Immature natural killer cell (primary cell): ENCODE measurements at regions not wholly inside any gene's neighbourhood (a gene's known extent, or its start where the extent isn't known, plus 50 kb on each side); places are given as distances from the start of the nearest gene placed in this dataset.
"Not testable (repeated sequence)": the region's sequence is repeated elsewhere in the genome, so short reads cannot be mapped to it uniquely, and the experiment has no call there.

ENCODE experiments used
- DNase-seq, 3 donors: peaks; one replicate each; pipeline ENCODE4 v3.0.0; 2022; ENCODE audit warnings: mixed read lengths in 1 of 3
- H3K27ac Mint-ChIP-seq, 6 donors: one replicate each; pipeline ENCODE4 v1.8.0; 2020; ENCODE audit warnings: mixed read lengths in 6 of 6, mild to moderate bottlenecking in 5 of 6, inconsistent platforms in 4 of 6, moderate library complexity in 3 of 6
- H3K27me3 Mint-ChIP-seq, 3 donors: one replicate each; pipeline ENCODE4 v1.8.0; 2020 to 2021; ENCODE audit warnings: low read depth in 3 of 3, mild to moderate bottlenecking in 3 of 3, mixed read lengths in 3 of 3, moderate library complexity in 3 of 3, inconsistent platforms in 1 of 3
- H3K36me3 Mint-ChIP-seq, 3 donors: one replicate each; pipeline ENCODE4 v1.8.0; 2020; ENCODE audit warnings: mixed read lengths in 3 of 3, inconsistent platforms in 2 of 3, mild to moderate bottlenecking in 2 of 3
- H3K4me1 Mint-ChIP-seq, 2 donors: one replicate each; pipeline ENCODE4 v1.8.0; 2020; ENCODE audit warnings: inconsistent platforms in 2 of 2, mild to moderate bottlenecking in 2 of 2, mixed read lengths in 2 of 2, moderate library complexity in 1 of 2
- H3K4me3 Mint-ChIP-seq, 5 donors: one replicate each; pipeline ENCODE4 v1.8.0; 2020; ENCODE audit warnings: mild to moderate bottlenecking in 5 of 5, mixed read lengths in 5 of 5, inconsistent platforms in 3 of 5, moderate library complexity in 3 of 5
- H3K9me3 Mint-ChIP-seq, 6 donors: one replicate each; pipeline ENCODE4 v1.8.0; 2020; ENCODE audit warnings: mild to moderate bottlenecking in 6 of 6, mixed read lengths in 6 of 6, inconsistent platforms in 4 of 6, moderate library complexity in 3 of 6

DNA sequence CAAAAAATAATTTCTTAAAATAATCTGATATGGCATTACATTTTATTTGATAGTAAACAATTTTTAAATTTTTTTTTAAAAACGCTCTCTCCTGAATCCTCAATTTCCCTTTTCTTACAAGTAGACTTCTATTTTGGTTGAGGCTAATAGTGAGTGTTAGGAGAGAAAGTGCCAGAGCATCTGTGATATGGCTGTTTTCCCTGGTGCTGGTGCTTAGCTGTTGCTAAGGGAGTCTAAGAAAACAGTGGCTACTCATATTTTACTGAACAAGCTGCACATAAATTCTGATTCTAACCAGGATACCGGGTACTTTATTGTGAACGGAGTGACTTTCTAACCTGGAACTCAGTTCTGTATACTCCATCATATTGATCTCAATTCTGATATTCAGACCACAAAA is 311.1 kb upstream of the KIAA1217 start:
- peaks cover 0 to 15% (median 6%) of the 10 kb centered on the region in 6 donors for H3K9me3 Mint-ChIP-seq
- no peak for DNase-seq
- H3K4me1 Mint-ChIP-seq = no peaks in the 10 kb centered on the region
- H3K27me3 Mint-ChIP-seq = peaks cover 0 to 1% (median 0%) of the 10 kb centered on the region in 3 donors
- no peak overlapping the region for H3K27ac Mint-ChIP-seq
- H3K36me3 Mint-ChIP-seq = no peaks in the 10 kb centered on the region
- H3K4me3 Mint-ChIP-seq = no peak overlapping the region

DNA sequence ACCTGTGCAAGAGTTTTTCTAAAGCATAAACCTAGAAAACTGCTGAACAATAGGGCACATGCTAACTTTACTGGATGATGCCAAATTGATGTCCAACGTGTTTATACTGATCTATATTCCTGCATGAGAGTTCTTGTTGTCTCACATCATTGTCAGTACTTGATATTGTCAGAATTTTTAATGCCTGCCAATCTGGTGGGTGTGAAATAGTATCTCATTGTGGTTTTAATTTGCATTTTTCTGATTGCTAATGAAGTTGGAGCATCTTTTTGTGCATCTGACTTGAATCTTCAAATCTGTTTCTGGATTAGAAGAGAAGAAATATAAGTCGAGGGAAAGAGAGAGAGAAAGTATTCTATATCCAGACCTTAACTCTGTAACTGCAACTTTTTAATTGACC is 309.8 kb upstream of the KIAA1217 start:
- Mint-ChIP-seq H3K27me3 (peaks cover 0 to 1% (median 0%) of the 10 kb centered on the region in 3 donors), H3K9me3 (peaks cover 1 to 18% (median 6%) of the 10 kb centered on the region in 6 donors), H3K36me3 (no peaks in the 10 kb centered on the region), H3K27ac (no peak overlapping the region), H3K4me3 (no peak overlapping the region), H3K4me1 (no peaks in the 10 kb centered on the region)
- DNase-seq = no peak

DNA sequence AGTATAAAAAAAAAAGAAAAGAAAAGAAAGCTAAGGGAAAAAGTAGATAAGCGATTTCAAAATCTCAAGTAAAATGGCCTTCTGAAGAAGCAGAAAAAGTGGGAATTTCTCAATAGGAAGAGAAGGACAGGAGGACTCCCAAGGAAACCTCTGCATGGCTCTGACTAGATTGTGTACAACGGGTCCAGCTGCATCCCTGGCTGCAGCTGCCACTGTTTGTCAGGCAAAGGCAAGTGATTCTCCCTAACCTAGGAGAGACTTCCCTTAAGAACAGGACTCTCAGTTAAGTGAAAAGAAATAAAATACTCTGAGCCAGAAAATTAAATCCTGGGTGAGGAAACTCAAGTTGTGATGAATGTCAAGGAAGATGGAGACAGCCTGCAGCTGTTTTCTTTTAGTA is 298.6 kb upstream of the KIAA1217 start:
- no peaks in the 10 kb centered on the region for H3K36me3 Mint-ChIP-seq
- no peak overlapping the region for H3K4me3 Mint-ChIP-seq

DNA sequence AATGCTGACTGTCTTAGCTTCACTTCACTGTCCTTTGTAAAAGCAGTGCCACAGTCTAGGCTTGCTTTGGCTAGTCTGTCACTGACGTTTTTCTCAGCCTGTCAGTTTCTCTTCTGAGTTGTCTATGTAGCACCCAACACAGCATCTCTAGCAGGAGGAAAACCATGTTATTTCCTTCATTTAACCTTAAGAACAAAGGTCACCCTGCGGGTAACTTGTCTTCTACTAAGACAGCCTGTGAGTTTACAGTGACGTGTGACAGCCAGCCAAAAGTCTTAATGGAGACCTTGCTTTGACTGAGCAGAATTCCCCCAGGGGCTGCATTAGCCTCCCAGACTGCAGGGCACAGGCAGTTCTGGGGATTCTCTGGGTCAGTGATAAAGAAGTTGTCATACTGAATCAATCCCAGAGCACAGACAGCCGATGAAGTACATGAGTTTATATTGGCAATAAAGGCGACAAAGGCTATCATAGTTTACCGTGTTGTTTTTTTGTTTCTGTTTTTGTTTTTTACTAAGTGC is 296.0 kb upstream of the KIAA1217 start:
- no peaks in the 10 kb centered on the region for H3K36me3 Mint-ChIP-seq
- H3K4me3 Mint-ChIP-seq = no peak overlapping the region
- H3K27ac Mint-ChIP-seq = no peak overlapping the region
- no peaks in the 10 kb centered on the region for H3K4me1 Mint-ChIP-seq
- peaks cover 0 to 8% (median 3%) of the 10 kb centered on the region in 6 donors for H3K9me3 Mint-ChIP-seq
- DNase-seq = no peak
- peaks cover 0 to 4% (median 0%) of the 10 kb centered on the region in 3 donors for H3K27me3 Mint-ChIP-seq

More for the DNA sequence above, 298.6 kb upstream of the KIAA1217 start:
- H3K4me1 Mint-ChIP-seq = no peaks in the 10 kb centered on the region
- H3K27ac Mint-ChIP-seq = no peak overlapping the region
- H3K27me3 Mint-ChIP-seq = peaks cover 0 to 4% (median 0%) of the 10 kb centered on the region in 3 donors
- peaks cover 0 to 11% (median 4%) of the 10 kb centered on the region in 6 donors for H3K9me3 Mint-ChIP-seq
- DNase-seq = no peak

DNA sequence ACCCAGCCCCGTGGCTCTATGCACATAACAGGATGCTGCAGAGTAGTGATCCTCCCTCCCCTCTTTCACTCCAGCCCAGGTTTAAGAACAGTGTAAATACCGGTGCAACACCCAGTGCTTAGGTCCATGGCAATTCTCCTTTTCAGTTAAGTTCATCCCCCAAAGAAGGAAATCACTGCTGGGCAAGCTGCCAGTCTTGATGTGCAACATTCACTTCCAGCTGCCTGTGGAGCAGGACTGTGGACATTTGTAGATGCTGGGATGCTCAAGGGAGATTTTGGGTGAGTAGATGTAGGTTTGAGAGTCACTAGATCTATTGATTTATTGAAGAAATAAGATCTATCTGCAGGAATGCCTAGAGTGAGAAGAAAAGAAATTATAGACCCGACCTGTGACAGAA is 294.3 kb upstream of the KIAA1217 start:
- no peak overlapping the region for H3K4me3 Mint-ChIP-seq

DNA sequence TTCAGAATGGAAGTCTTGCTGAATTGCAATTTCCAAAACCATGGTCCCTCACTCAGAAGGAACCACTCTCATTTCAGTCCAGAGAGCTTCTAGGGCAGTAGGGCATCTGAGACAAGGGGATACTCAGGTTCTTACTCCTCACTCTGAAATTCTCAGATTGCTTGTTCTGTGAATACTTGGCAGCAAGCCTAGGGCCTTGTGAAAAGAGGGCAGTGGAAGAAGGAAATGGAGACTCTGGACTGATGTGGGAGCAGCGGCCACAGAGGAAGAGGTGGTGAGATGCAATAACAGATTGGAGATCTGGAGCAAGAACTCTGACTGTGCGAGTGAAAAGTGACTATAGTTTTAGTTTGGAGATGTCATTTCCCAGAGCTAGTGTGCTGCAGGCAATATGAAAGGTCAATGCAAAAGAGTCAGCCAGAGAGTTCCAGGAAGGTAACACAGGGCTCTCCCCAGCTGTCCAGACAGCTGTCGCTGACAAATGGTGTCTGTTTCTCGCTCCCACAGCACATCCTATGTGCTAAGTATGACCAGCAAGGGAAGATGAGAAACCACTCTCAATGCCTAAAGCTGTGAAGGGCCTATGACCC is 291.6 kb upstream of the KIAA1217 start:
- Mint-ChIP-seq H3K36me3 (no peaks in the 10 kb centered on the region), H3K27me3 (no peaks in the 10 kb centered on the region), H3K9me3 (peaks cover 0 to 12% (median 0%) of the 10 kb centered on the region in 6 donors), H3K4me3 (no peak overlapping the region), H3K4me1 (no peaks in the 10 kb centered on the region), H3K27ac (no peak overlapping the region)
- no peak for DNase-seq

More for the DNA sequence above, 294.3 kb upstream of the KIAA1217 start:
- Mint-ChIP-seq H3K9me3 (peaks cover 0 to 5% (median 0%) of the 10 kb centered on the region in 6 donors), H3K27ac (no peak overlapping the region), H3K27me3 (no peaks in the 10 kb centered on the region), H3K4me1 (no peaks in the 10 kb centered on the region), H3K36me3 (no peaks in the 10 kb centered on the region)
- DNase-seq = no peak

DNA sequence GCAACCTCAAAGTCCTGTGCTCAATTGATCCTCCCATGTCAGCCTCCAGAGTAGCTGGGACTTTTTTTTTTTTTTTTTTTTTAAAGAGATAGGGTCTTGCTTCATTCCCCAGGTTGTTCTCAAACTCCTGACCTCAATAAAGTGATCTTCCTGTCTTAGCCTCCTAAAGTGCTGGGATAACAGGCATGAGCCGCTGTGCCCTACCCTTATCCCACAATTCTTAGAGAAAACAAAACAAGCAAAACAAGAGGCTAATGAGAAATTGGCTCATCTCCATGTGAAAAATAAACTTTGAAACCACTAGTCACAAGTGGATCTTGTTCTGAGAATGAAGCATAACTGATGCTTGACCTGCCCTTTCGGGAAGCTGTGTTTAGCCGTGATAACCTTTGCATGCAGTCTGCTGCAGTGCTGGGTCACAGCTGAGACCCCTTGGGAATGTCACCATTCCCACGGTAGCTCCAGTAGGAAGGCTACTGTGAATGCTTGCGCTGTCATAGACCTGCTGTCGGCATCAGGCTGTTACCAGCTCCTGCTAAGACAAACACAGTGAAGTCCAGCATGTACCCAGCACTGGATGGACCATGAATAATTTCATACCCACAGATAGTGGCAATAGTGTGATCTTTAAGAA is 290.7 kb upstream of the KIAA1217 start:
- Mint-ChIP-seq H3K27me3 (no peaks in the 10 kb centered on the region), H3K36me3 (no peaks in the 10 kb centered on the region), H3K27ac (no peak overlapping the region), H3K4me1 (no peaks in the 10 kb centered on the region), H3K4me3 (no peak overlapping the region), H3K9me3 (peaks cover 0 to 9% (median 0%) of the 10 kb centered on the region in 6 donors)
- DNase-seq = no peak

DNA sequence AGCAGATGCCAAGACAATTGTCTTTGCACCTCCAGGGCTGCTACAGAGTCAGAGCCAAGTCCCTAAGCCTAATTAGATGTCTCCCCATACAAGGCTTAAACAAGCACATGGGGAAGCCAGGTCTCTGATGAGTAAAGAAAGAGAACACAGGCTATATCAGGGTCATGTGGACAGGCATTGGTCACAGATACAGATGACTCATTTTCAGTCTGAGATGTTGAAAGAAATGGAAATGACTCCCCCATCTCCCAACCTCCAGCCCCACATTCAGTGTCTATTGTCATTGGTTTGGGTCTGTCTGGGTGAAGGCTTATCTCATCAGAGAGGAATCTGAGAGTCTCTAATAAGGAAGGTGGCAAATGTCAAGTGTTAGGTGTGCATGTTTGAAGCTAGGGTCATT is 290.1 kb upstream of the KIAA1217 start:
- H3K36me3 Mint-ChIP-seq = no peaks in the 10 kb centered on the region
- no peak for DNase-seq
- no peaks in the 10 kb centered on the region for H3K27me3 Mint-ChIP-seq
- H3K4me3 Mint-ChIP-seq = no peak overlapping the region
- H3K4me1 Mint-ChIP-seq = no peaks in the 10 kb centered on the region
- no peak overlapping the region for H3K27ac Mint-ChIP-seq
- peaks cover 0 to 9% (median 0%) of the 10 kb centered on the region in 6 donors for H3K9me3 Mint-ChIP-seq

DNA sequence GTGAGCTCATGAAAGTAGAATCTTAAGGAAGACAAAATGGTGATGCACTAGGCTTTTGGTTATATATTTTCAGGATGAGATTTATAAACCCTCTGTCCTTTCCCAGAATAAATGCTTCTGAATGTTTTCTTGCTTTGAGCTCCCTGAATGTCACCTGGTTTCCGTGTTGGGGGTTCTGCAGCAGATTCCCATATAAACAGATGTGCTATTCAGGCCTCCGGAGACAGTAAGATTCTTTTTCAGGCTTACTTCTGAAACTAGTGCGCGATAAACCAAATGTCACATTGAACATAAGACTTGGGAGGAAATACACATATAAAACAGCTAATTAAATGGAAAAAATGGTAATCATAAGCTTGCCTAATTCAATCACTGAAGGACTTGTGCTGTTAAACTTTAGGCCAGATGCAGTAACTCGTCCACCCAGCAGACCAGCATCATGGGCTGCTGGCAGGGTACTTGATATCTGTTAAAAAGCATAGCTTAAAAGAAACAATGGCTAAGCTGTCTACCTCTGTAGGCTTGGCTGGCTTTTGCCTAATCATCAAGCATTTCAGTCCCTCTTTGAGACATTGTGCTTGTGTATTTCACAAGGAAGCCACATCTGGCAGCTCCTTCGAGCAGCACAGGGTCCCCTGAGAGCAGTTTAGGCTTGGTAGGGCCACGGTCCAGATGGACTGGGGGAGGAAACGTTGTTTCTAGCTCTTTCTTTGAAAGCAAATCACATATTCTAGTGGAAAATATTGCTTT is 281.2 kb upstream of the KIAA1217 start:
- Mint-ChIP-seq H3K4me3 (no peak overlapping the region), H3K36me3 (no peaks in the 10 kb centered on the region), H3K4me1 (no peaks in the 10 kb centered on the region), H3K27ac (no peak overlapping the region), H3K9me3 (peaks cover 0 to 2% (median 0%) of the 10 kb centered on the region in 6 donors), H3K27me3 (peaks cover 0 to 7% (median 0%) of the 10 kb centered on the region in 3 donors)
- DNase-seq = no peak

DNA sequence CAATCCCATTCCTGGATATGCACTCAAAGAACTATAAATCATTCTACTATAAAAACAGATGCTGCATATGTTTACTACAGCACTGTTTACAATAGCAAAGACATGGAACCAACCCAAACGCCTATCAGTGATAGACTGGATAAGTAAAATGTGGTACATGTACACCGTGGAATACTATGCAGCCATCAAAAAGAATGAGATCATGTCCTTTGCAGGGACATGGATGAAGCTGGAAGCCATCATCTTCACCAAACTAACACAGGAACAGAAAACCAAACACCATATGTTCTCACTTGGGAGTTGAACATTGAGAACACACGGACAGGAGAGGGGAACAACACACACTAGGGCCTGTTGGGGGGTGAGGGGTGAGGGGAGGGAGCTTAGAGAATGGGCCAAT is 274.9 kb upstream of the KIAA1217 start:
- not testable (repeated sequence) for H3K4me3 Mint-ChIP-seq

DNA sequence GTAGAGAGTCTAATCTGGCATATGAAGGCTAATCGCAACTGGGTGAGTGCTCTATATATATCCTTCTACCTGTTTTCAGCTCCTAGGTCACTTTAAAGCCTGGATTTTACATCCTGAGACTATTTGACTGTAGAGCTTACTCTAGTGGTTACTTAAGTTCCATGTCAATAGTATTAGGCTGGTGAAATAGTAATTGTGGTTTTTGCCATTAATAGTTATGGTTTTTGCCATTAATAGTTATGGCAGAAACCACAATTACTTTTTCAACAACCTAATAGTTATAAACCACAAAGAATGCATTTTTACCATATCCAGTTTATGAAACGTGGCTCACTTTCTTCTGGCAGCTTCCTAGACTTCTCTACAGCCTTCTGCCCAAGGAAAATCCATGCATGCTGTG is 263.1 kb upstream of the KIAA1217 start:
- H3K36me3 Mint-ChIP-seq = no peaks in the 10 kb centered on the region
- no peak overlapping the region for H3K4me3 Mint-ChIP-seq
- H3K27ac Mint-ChIP-seq = no peak overlapping the region
- H3K27me3 Mint-ChIP-seq = peaks cover 0 to 2% (median 1%) of the 10 kb centered on the region in 3 donors
- no peak for DNase-seq
- peaks cover 0 to 9% (median under 1%) of the 10 kb centered on the region in 6 donors for H3K9me3 Mint-ChIP-seq
- H3K4me1 Mint-ChIP-seq = no peaks in the 10 kb centered on the region

More for the DNA sequence above, 274.9 kb upstream of the KIAA1217 start:
- H3K4me1 Mint-ChIP-seq, DNase-seq, H3K36me3 Mint-ChIP-seq, H3K9me3 Mint-ChIP-seq, H3K27ac Mint-ChIP-seq, H3K27me3 Mint-ChIP-seq: not testable (repeated sequence)

DNA sequence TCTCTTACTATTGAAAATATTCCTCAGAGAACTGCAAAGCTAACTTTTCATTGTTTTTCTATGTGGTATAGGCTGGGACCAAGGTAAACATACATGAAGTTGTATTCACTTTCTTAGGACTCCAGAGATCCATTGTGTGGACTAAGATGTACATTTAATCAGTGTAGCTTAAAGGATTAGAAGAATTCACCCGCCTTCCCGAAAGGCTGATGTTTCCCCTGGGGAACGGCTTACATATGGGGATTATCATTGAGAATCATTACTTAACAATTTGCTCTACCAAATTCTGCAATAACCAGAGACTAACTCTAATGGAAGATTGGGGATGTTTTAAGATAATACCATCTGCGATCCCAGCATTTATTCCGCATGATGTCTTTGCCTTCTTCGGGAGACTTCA is 257.1 kb upstream of the KIAA1217 start:
- Mint-ChIP-seq H3K27ac (no peak overlapping the region), H3K4me3 (no peak overlapping the region), H3K27me3 (peaks cover 0 to 1% (median 0%) of the 10 kb centered on the region in 3 donors), H3K4me1 (no peaks in the 10 kb centered on the region), H3K9me3 (peaks cover 0 to 17% (median 4%) of the 10 kb centered on the region in 6 donors), H3K36me3 (no peaks in the 10 kb centered on the region)
- no peak for DNase-seq

DNA sequence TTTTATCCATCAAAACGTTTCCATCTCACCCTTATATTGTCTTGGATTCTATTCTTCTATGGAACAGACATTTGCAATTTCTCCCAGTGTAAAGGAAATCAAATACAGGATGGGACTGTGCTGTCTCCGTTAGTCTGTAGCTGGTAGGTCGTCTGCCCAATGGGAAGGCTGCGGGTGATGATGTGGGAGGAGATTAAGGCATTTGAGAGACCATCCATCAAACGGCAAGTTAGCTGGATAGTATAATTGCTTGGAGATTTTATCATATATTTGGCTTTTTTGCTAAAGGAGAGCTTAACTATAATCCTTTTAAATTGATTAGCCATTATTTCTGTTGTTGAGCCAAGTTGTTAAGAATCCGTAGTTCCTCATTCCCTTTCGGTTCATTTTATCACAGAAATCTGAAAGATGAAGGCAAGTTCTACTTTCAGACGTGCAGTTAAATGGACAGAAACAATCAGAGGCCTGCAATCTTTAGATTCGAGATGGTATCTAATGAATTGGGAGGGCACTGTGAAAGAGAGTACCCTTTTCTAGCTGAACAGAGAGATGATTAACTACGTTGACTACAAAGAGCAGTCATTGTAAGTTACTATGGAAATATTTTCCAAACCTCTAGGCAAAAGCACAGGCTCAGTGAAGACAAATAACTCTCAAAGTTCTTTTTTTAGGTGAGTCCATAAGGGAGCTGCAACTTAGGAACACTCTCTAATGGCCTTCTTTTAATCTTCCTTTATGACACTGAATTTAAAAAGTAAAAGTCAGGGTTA is 253.3 kb upstream of the KIAA1217 start:
- DNase-seq = no peak
- no peak overlapping the region for H3K27ac Mint-ChIP-seq
- peaks cover 0 to 2% (median 0%) of the 10 kb centered on the region in 3 donors for H3K27me3 Mint-ChIP-seq
- no peaks in the 10 kb centered on the region for H3K4me1 Mint-ChIP-seq
- H3K36me3 Mint-ChIP-seq = no peaks in the 10 kb centered on the region
- no peak overlapping the region for H3K4me3 Mint-ChIP-seq
- H3K9me3 Mint-ChIP-seq = peaks cover 0 to 18% (median 4%) of the 10 kb centered on the region in 6 donors
